GM12878 (cell line): ENCODE measurements at regions not wholly inside any gene's neighbourhood (a gene's known extent, or its start where the extent isn't known, plus 50 kb on each side); places are given as distances from the start of the nearest gene placed in this dataset.

ENCODE experiments used
- ATAC-seq: fragments of 200-7000 bp; cut with Tn5 transposase; 3 replicates; pipeline ENCODE4 v1.9.1; 2020; ENCODE audit warnings: mild to moderate bottlenecking, moderate library complexity
- BruUV-seq: library from RNA; stranded (reverse); fragments of 400-500 nt; replicated peaks from 2 replicates; lab custom pipeline; 2021; lab: Mats Ljungman, UMichigan
- CTCF ChIA-PET: fragments of 300-600 bp; sonication (Branson Sonifier 250); formaldehyde crosslinking; extraction: SDS; loops from one replicate; lab custom pipeline; 2021; ENCODE audit warnings: inconsistent platforms; lab: Yijun Ruan, JAX
- POLR2A ChIA-PET: fragments of 350-600 bp; formaldehyde crosslinking; extraction: SDS; loops from one replicate; lab custom pipeline; 2021; ENCODE audit warnings: inconsistent platforms; lab: Charles Lee
- RAD21 ChIA-PET: fragments of 300-600 bp; sonication (Branson Sonifier 250); formaldehyde crosslinking; loops from one replicate; lab custom pipeline; 2023; ENCODE audit warnings: antibody characterized with exemption; ENCODE audit not compliant: unreplicated experiment; lab: Charles Lee
- SMC1A ChIA-PET: fragments of 300-600 bp; sonication (Branson Sonifier 250); formaldehyde crosslinking; loops from one replicate; lab custom pipeline; 2023; ENCODE audit not compliant: unreplicated experiment, uncharacterized antibody; lab: Charles Lee
- DNase-seq: peaks from one replicate; pipeline ENCODE4 v3.0.0-alpha.2; 2011; ENCODE audit warnings: low read depth, low spot score
- FAIRE-seq: peaks from 3 replicates; lab custom pipeline; 2011; peaks lifted over from hg19 to GRCh38; lab: Jason Lieb, UNC
- H2AFZ ChIP-seq: 2 replicates; pipeline ENCODE4 v1.6.0; 2011; ENCODE audit warnings: low read depth, low read length, control low read depth; ENCODE audit not compliant: control insufficient read depth
- H3K27ac ChIP-seq: 2 replicates; pipeline ENCODE4 v1.5.1; 2011; ENCODE audit warnings: control low read depth; ENCODE audit not compliant: control insufficient read depth, insufficient read depth
- H3K27me3 ChIP-seq, 2 experiments: replicated peaks in 1 of 2; 2 replicates each; pipeline versions ENCODE4 v1.6.0 to v1.6.1; 2011; ENCODE audit warnings: low read length in 1 of 2; ENCODE audit not compliant: control insufficient read depth in 2 of 2, insufficient read depth in 2 of 2
- H3K36me3 ChIP-seq, 2 experiments: 2 replicates each; pipeline ENCODE4 v1.5.1; 2011; ENCODE audit warnings: low read length in 1 of 2; ENCODE audit not compliant: control insufficient read depth in 2 of 2, insufficient read depth in 2 of 2
- H3K4me1 ChIP-seq: 2 replicates; pipeline ENCODE4 v1.6.1; 2011; ENCODE audit warnings: mild to moderate bottlenecking, low read length, moderate library complexity, mixed read lengths; ENCODE audit not compliant: control insufficient read depth, insufficient read depth
- H3K4me2 ChIP-seq: 2 replicates; pipeline ENCODE4 v1.6.0; 2011; ENCODE audit warnings: control low read depth; ENCODE audit not compliant: control insufficient read depth, insufficient read depth
- H3K4me3 ChIP-seq: fragments of 200-600 bp; sonication (generic); 2 replicates; pipeline ENCODE4 v1.5.1; 2016
- H3K79me2 ChIP-seq: 2 replicates; pipeline ENCODE4 v1.6.0; 2011; ENCODE audit warnings: low read length; ENCODE audit not compliant: control insufficient read depth, insufficient read depth
- H3K9ac ChIP-seq: 2 replicates; pipeline ENCODE4 v1.8.0; 2011; ENCODE audit warnings: low read length, control low read depth, mixed read lengths; ENCODE audit not compliant: control insufficient read depth, insufficient read depth
- H3K9me3 ChIP-seq: replicated peaks from 3 replicates; pipeline ENCODE4 v1.5.1; 2011; ENCODE audit warnings: mild to moderate bottlenecking, low read length; ENCODE audit not compliant: control insufficient read depth, insufficient read depth
- H4K20me1 ChIP-seq: 2 replicates; pipeline ENCODE4 v1.6.0; 2011; ENCODE audit not compliant: control insufficient read depth, insufficient read depth
- ASH2L ChIP-seq: fragments of 300-600, 200-600 bp; sonication (generic); IDR thresholded peaks from 2 replicates; pipeline ENCODE4 v1.6.1; 2017; ENCODE audit warnings: low read depth, mild to moderate bottlenecking, borderline replicate concordance
- SIN3A ChIP-seq: IDR thresholded peaks from 2 replicates; pipeline ENCODE4 v1.6.1; 2012; ENCODE audit warnings: low read depth, low read length, improper control_type of control experiment
- SREBF2 ChIP-seq: IDR thresholded peaks from 2 replicates; pipeline ENCODE4 v1.6.1; 2012; ENCODE audit warnings: mild to moderate bottlenecking, low read length
- WGBS: methylation state at CpG from one replicate; pipeline ENCODE4 v1.1.6; 2016; ENCODE audit warnings: low lambda C conversion rate; ENCODE audit not compliant: insufficient replicate concordance, insufficient coverage; ENCODE audit errors: missing lambda C conversion rate; 5-methylcytosine and 5-hydroxymethylcytosine counted together
- in situ Hi-C: fragments of 300-500 bp; cut with MboI; formaldehyde crosslinking; loops from 9 replicates; pipeline ENCODE4 v1.14.3; 2018; ENCODE audit warnings: mixed read lengths
- intact Hi-C: fragments of 100-400 bp; cut with micrococcal nuclease; formaldehyde crosslinking; loops from one replicate; pipeline ENCODE4 v1.14.2; 2022; ENCODE audit not compliant: unreplicated experiment
- TF ChIP-seq, protein P1 (sequence below): IDR thresholded peaks from 2 replicates; pipeline ENCODE4 v1.6.1; 2011; ENCODE audit warnings: mild to moderate bottlenecking, low read depth, low read length, moderate library complexity; ENCODE audit not compliant: insufficient replicate concordance
- TF ChIP-seq, protein P2 (sequence below): fragments of 450-650 bp; IDR thresholded peaks from 2 replicates; pipeline ENCODE4 v1.6.1; 2016; ENCODE audit warnings: mild to moderate bottlenecking
- TF ChIP-seq, protein P3 (sequence below): fragments of 450-650 bp; IDR thresholded peaks from 2 replicates; pipeline ENCODE4 v1.6.1; 2017; ENCODE audit warnings: low read depth, mild to moderate bottlenecking, moderate library complexity

DNA sequence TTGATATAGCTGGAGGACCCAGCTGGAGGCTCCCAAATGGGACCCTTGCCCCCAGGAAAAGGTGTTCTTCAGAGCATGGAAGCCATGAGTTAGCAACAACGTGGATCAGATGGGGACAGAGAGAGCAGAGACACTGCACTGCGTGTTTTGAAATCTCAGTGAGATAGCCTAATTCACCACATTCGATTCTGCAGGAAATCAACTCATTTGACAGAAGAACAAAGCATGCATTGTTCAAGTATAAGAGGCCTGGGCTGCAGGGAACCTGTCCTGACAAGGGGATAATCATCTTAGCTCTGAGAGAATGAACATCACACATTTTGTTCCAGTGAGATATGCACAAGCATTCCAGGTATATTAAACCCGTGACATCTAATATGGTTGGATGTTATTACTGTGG is 450.2 kb downstream of the CDH26 start (continued):
- TF ChIP-seq SREBF2 = no peak
- no peak for TF ChIP-seq ASH2L
- TF ChIP-seq, protein P1, sequence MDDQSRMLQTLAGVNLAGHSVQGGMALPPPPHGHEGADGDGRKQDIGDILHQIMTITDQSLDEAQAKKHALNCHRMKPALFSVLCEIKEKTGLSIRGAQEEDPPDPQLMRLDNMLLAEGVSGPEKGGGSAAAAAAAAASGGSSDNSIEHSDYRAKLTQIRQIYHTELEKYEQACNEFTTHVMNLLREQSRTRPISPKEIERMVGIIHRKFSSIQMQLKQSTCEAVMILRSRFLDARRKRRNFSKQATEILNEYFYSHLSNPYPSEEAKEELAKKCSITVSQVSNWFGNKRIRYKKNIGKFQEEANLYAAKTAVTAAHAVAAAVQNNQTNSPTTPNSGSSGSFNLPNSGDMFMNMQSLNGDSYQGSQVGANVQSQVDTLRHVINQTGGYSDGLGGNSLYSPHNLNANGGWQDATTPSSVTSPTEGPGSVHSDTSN = no peak
- TF ChIP-seq SIN3A = no peak
- TF ChIP-seq, protein P2, sequence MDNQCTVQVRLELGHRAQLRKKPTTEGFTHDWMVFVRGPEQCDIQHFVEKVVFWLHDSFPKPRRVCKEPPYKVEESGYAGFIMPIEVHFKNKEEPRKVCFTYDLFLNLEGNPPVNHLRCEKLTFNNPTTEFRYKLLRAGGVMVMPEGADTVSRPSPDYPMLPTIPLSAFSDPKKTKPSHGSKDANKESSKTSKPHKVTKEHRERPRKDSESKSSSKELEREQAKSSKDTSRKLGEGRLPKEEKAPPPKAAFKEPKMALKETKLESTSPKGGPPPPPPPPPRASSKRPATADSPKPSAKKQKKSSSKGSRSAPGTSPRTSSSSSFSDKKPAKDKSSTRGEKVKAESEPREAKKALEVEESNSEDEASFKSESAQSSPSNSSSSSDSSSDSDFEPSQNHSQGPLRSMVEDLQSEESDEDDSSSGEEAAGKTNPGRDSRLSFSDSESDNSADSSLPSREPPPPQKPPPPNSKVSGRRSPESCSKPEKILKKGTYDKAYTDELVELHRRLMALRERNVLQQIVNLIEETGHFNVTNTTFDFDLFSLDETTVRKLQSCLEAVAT = no peak

DNA sequence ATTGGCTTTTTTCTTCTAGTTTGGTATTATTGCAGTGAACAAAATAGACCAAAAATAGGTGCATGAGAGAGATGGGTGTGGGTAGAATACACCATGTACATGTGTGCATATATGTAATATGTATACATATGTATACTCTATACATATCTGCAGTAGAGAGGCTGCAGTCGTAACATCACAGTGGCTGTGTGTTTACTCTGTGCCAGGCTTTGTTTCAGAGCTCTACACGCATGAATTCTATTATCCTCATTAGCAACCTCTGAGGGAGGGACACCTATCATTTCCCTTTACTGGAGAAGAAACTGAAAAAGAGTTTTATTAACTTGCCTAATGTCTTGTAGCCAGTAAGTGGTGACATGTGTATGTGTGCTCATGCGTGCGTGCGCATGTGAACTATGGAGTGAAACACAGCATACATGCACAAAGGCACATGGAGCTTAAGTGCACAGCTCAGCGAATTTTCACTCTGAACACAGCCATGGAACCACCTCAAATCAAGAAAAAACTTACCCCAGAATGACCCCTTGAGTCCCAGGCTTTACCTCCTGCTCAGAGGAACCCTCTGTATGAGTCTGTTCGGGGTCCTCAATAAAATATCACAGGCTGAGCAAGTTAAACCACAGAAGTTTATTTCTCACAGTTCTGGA is 452.5 kb downstream of the CDH26 start:
- Histone ChIP-seq H3K9me3 (no peaks in the 10 kb centered on the region; the same call in 1 of the 3 replicates), H3K4me3 (no peak overlapping the region), H3K79me2 (no peaks in the 10 kb centered on the region), H3K27me3 (no peaks in the 10 kb centered on the region), H3K4me1 (no peaks in the 10 kb centered on the region)
- FAIRE-seq = no peak
- TF ChIP-seq, protein P3, sequence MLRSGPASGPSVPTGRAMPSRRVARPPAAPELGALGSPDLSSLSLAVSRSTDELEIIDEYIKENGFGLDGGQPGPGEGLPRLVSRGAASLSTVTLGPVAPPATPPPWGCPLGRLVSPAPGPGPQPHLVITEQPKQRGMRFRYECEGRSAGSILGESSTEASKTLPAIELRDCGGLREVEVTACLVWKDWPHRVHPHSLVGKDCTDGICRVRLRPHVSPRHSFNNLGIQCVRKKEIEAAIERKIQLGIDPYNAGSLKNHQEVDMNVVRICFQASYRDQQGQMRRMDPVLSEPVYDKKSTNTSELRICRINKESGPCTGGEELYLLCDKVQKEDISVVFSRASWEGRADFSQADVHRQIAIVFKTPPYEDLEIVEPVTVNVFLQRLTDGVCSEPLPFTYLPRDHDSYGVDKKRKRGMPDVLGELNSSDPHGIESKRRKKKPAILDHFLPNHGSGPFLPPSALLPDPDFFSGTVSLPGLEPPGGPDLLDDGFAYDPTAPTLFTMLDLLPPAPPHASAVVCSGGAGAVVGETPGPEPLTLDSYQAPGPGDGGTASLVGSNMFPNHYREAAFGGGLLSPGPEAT = no peak
- TF ChIP-seq, all 136 proteins: peak for 0
- ChIA-PET POLR2A (no interaction called here), CTCF (no interaction called here), RAD21 (no interaction called here), SMC1A (no interaction called here)
- no peak overlapping the region for H3K27ac ChIP-seq
- 67% methylated on average over 7 of the region's 7 CpGs for WGBS
- ATAC-seq (no peak), DNase-seq (no peak)
- no peaks in the 10 kb centered on the region for H4K20me1 ChIP-seq
- no peak overlapping the region for H3K4me2 ChIP-seq
- intact Hi-C loops = no loop called here
- BruUV-seq = no TSS peak
- H2AFZ ChIP-seq = no peak overlapping the region
- no peak overlapping the region for H3K9ac ChIP-seq
- in situ Hi-C loops = no loop called here
- H3K36me3 ChIP-seq = no peaks in the 10 kb centered on the region
